AG10803 (cell line): ENCODE measurements at regions not wholly inside any gene's neighbourhood (a gene's known extent, or its start where the extent isn't known, plus 50 kb on each side); places are given as distances from the start of the nearest gene placed in this dataset.
A peak's percentile ranks its signal among the peaks of the same experiment; 100 is the strongest.

Experiments
- DNase-seq: peaks from one replicate; pipeline ENCODE4 v3.0.0; 2010; ENCODE audit warnings: low read depth
- H3K4me3 ChIP-seq: 2 replicates; pipeline ENCODE4 v1.5.1; 2011; ENCODE audit warnings: mild to moderate bottlenecking, low read length, control low read depth
- CTCF ChIP-seq: conservative IDR thresholded peaks from 2 replicates; pipeline ENCODE4 v1.5.1; 2011; ENCODE audit warnings: mild to moderate bottlenecking, low read length, control low read depth, inconsistent platforms

DNA sequence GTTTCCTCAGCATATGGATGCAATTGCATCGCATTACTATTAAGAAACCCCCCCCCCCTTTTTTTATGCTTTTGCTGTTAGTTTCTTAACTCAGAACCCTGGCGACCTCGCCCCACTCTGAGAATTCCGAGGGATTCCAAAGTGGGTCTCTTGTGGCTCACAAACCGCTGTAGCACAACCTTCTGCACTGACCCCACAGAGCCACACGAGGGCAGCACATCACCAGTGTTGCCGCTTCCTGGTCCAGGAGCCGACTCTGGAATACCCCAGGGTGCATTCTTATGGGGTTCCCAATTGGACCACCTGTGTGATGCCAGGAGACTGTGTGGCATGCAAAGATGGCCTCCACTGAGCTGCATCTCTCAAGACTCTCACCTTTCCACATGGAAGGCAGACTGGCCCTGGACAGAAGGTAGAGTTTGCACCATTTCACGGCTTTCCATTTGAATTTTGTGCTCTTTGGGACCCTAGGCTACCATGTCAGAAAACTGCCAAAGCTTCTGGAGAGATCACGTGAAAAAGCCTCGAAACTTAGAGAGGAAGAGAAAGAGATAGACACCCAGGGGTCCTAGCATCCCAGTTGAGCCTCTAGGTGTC is 432.7 kb upstream of the ASIC2 start:
- H3K4me3 ChIP-seq, result no peak overlapping the region
- DNase-seq, result peak; percentile 13
- peak; percentile 74 for TF ChIP-seq CTCF

DNA sequence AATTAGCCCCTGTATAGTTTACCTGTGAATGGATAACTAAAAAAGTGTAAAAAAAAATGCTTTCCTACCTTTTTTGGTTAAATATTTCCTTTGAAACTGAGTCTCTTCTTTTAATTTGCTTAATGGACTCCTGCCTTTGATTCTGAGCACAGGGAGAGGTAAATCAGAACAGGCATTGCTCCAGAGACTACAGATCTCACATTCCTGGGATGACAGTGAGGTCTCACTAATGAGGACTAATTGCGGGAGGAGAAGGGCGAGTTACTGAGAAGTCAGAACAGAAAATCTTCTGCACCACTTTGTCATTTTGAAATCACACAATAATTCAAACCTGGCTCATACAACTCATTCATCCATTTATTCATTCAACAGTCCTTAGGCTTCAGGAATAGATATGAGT is 437.0 kb upstream of the ASIC2 start:
- no peak for TF ChIP-seq CTCF
- no peak for DNase-seq
- no peak overlapping the region for H3K4me3 ChIP-seq

- no peak overlapping the region for H3K4me3 ChIP-seq
- no peak for TF ChIP-seq CTCF
- no peak for DNase-seq
These were observed 439.0 kb upstream of the ASIC2 start for GRCh38 chr17:33732116-33732515.

DNA sequence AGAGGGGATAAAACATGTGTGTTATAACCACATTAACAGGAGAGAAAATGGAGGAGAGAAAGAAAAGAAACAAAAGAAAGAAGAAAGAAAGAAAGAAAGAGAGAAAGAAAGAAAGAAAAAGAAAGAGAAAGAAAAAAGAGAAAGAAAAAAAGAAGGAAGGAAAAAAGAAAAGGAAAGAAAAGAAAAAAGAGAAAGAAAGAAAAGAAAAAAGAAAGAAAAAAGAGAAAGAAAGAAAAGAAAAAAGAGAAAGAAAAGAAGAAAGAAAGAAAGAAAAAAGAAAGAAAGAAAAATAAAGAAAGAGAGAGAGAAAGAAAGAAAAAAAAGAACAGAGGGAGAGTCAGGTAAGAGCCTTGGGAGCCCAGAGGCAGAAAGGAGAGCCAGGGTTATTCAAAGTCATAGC is 446.6 kb upstream of the ASIC2 start:
- H3K4me3 ChIP-seq, result no peak overlapping the region
- no peak for TF ChIP-seq CTCF
- no peak for DNase-seq

DNA sequence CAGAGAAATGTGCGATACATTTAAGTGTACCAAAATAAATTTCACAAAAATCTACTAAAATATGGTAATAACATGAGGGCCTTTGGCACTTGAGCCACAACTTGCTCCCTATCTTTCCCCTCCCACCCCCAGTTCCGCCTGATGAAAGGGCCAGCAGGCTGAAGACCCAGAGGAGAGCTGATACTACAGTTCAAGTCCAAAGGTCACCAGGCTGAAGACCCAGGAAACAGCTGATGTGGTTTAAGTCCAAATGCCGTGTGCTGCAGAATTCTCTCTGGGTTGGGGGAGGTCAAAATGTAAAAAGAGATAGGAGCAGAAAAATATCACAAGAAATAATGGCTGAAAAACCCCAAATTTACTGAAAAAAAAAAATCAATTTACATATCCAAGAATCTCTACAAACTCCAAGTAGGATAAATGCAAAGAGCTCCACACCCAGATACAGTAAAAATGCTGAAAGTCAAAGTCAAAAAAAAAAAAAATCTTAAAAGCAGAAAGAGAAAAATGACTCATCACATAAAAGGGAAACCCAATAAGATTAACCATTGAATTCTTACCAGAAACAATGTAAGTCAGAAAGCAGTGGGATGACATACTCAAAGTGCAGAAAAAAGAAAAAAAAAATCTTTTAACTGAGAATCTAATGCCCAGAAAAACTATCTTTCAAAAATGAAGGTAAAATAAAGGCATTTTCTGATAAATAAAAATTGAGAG is 452.1 kb upstream of the ASIC2 start:
- no peak for TF ChIP-seq CTCF
- H3K4me3 ChIP-seq, result no peak overlapping the region
- no peak for DNase-seq

DNA sequence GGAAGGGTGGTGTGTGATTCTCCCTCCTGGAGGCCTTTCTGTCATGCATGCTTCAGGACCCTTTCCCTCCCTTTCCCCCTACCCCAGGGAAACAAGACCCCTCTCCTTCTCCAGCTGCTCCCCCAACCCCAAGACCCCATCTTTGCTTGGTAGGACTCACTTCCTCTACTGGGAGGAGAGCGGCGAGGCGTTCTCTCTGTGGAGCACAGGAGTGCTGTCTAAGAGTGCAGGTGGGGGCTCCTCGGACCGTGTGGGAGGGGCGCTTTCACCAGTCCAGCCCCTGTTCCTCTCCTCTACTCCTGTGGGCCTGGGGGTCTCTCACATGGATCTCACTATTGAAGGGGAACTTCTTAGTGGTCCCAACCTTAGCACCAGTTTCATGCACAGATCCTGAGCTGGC is 456.1 kb upstream of the ASIC2 start:
- no peak overlapping the region for H3K4me3 ChIP-seq
- TF ChIP-seq CTCF, result no peak
- no peak for DNase-seq
